ENCODE measurements at regions not wholly inside any gene's neighbourhood (a gene's known extent, or its start where the extent isn't known, plus 50 kb on each side); places are given as distances from the start of the nearest gene placed in this dataset.
"Not testable (repeated sequence)": the region's sequence is repeated elsewhere in the genome, so short reads cannot be mapped to it uniquely, and the experiment has no call there.

DNA sequence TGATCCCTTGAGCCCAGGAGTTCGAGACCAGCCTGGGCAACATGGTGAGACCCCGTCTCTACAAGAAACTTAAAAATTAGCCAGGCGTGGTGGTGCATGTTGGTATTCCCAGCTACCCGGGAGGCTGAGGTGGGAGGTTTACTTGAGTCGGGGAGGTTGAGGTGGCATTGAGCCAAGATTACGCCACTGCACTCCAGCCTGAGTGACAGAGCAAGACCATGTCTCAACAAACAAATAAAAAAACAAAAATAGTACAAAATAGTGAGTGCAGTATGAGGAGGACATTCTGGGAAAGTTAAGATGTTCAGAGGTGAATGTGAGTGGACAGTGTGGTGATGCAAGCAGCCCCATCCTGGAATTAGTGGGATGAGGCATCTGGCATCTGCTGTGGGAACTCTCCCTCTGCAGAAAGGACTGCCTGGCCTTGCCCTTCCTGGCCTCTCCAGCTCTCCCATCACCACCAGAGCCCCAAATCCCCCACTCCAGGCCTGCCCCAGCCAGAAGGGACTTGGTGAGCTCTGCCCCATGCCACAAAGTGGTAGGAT lies 96.6 kb upstream of the PARD3 start:
- no peak for DNase-seq (ENCODE audit: low read depth, low spot score)
- H3K27ac ChIP-seq = no peak overlapping the region

GRCh38 chr10:34908481-34908880 lies 93.4 kb upstream of the PARD3 start:
- no peak for DNase-seq (ENCODE audit: low read depth, low spot score)
- H3K27ac ChIP-seq = no peak overlapping the region

GRCh38 chr10:34907743-34908430 lies 92.8 kb upstream of the PARD3 start:
- DNase-seq (ENCODE audit: low read depth, low spot score) = no peak
- H3K27ac ChIP-seq = no peak overlapping the region

DNA sequence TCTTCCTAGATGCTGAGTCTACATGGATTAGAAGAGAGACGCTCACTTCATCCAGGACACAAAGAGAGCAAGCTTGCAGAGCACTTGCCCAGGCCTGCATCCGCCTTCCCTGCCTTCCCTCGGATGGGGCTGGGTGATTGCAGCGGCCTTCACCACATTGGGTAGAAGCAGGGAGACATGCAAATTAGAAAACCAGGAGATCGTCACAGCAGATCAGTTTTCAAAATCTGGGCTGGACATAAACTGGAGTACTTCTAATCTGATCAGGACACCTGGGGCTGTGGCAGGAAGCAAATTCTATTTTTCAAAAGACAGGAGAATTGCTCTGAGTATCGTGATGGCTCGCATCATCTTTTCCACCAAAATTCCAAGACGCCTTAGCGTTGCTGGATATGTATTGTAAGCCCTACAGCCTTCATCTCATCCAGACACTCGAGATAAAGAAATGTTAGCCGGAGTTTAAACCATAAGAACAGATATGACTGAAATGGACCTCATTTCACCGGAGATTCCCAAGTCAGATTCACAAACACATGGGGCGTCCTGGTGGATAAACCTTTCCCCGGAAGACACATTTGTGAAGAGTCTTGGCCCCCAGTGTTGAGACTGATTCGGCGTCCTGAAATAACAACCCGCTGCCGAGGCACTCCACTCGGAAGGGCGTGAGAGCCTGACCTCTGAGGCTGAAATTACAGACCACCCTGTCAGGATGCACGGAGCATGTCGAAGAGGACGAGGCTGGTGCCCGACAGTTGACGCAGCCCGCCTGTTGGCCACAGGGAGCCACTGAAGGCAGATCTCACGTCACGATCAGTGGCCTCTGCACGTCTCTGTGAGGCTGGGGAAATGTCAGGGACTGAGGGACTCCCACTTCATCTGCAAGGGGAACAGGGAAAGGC lies 91.2 kb upstream of the PARD3 start:
- peak overlapping the region; percentile 64 for H3K27ac ChIP-seq
- DNase-seq (ENCODE audit: low read depth, low spot score) = peak; percentile 75

DNA sequence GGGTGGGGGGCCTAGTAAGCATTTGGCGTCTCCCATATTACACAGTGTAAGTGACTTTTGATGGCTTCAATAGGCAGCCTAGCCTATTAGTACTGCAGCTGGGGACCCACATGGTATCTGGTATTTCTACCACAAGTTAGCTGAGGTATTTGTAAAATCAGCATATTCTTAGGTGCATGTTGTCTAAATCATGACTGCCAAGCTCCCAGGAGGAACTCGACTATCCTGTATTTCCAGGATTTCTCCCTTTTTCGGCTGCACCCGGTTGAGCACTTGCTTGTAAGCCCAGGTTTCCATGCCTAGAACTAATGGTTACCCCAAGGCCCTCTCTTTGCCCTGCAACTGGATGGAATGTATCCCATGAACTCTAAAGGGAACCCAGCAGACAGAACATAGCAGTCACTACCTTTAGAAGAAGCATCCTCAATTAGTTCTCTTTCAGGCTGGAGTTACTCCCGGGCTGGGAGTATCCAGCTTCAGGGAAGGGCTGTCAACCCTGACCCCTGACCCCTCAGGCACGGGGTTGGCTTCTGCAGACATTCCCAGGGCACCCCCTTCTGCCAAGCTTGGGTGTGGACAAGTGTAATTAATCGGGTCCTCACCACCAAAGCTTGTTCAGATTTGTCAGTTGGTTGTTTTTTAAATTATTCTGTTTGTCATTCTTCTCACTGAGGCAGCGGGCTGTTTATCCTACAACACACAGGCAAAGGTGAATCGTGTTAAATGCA lies 90.3 kb upstream of the PARD3 start:
- DNase-seq (ENCODE audit: low read depth, low spot score) = no peak
- H3K27ac ChIP-seq = peak overlapping the region; percentile 64

GRCh38 chr10:34904191-34904590 lies 89.1 kb upstream of the PARD3 start:
- no peak for DNase-seq (ENCODE audit: low read depth, low spot score)
- no peak overlapping the region for H3K27ac ChIP-seq

- H3K27ac ChIP-seq = no peak overlapping the region
- DNase-seq (ENCODE audit: low read depth, low spot score) = no peak
These were observed 84.1 kb upstream of the PARD3 start for GRCh38 chr10:34899161-34899560.

- H3K27ac ChIP-seq = no peak overlapping the region
- no peak for DNase-seq (ENCODE audit: low read depth, low spot score)
These were observed 80.9 kb upstream of the PARD3 start for GRCh38 chr10:34895977-34896376.

GRCh38 chr10:34895046-34895445 lies 80.0 kb upstream of the PARD3 start:
- H3K27ac ChIP-seq; DNase-seq (ENCODE audit: low read depth, low spot score): not testable (repeated sequence)

DNA sequence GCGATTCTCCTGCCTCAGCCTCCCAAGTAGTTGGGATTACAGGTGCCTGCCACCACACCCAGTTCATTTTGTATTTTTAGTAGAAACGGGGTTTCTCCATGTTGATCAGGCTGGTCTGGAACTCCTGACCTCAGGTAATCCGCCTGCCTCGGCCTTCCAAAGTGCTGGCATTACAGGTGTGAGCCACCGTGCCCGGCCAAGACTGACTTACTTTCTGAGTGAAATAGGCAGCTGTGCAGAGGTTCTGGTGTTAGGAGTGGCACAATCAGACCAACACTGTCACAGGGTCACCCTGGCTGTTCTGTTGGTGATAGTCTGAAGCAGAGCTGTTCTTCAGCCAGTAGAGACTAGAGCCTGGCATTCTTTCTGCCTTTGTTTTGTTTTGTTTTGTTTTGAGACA lies 77.4 kb upstream of the PARD3 start:
- DNase-seq (ENCODE audit: low read depth, low spot score); H3K27ac ChIP-seq: not testable (repeated sequence)

DNA sequence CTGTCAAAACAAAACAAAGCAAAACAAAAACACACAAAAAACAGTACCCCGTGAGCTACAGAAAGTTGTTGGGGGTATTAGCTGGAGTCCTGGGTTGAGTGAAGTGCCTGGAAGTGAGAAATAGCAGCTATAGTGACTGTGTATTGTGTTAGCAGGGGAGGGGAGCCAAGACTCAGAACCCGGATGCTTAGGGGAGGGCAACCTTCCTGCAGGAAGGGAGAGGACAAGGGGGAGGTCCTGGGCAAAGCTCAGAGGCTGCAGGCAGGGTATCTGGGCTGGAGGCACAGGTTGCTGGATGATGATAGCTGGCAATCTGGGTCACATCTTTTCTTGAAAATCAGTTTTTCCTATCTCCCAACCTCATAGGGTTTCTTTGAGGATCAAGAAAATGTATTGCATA lies 75.8 kb upstream of the PARD3 start:
- DNase-seq (ENCODE audit: low read depth, low spot score) = no peak
- no peak overlapping the region for H3K27ac ChIP-seq

GRCh38 chr10:34889004-34889869 lies 74.1 kb upstream of the PARD3 start:
- no peak overlapping the region for H3K27ac ChIP-seq
- no peak for DNase-seq (ENCODE audit: low read depth, low spot score)

DNA sequence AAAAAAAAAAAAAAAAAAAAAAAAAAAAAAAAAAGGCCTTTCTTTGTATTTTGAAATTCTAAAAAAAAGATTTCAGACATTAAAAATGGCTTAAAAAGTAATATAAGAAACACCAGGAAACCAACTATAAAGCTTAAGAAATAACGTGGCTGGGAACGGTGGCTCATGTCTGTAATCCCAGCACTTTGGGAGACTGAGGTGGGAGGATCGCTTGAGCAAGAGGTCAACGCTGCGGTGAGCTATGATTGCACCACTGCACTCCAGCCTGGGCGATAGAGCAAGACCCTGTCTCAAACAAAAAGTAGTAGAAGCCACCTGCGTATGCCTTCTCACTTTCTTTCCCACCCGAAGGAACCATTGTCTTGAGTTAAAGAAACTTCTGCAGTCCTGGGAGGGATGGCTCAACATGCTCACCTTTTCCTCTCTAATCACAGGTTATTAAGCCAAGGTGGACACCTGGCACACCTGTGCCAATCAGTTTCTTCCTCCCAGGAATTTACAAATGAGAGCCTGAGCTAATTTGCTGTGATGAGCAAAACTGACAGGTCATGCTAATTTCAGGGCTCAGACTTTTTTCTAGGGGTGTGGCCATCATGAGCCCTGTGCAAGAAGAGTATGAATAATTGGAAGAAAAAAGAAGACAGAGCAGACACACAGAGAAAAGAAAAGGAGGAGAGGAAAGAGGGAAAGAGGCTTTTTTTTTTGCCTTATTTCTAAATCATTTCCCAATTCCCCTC lies 72.0 kb upstream of the PARD3 start:
- H3K27ac ChIP-seq = no peak overlapping the region
- DNase-seq (ENCODE audit: low read depth, low spot score) = no peak

DNA sequence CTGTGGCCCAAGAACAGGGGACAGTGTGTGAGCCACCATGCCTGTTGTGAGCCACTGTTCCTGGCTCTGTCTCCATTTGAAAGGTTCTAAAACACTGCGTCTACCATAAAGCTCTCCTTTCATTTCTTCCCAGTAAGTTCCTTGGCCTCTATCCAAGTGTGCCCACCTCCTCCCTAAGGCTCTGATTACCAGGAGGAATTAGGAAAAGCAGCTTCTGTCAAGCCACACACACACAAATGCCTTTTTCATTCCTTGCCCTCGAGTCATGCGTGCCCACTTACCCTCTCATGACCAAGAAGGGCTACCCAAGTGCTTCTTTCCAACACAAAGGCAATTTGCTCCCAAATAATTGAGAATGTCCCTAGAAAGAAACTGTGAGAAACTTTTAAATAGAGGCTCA lies 70.8 kb upstream of the PARD3 start:
- H3K27ac ChIP-seq = no peak overlapping the region
- DNase-seq (ENCODE audit: low read depth, low spot score) = no peak

DNA sequence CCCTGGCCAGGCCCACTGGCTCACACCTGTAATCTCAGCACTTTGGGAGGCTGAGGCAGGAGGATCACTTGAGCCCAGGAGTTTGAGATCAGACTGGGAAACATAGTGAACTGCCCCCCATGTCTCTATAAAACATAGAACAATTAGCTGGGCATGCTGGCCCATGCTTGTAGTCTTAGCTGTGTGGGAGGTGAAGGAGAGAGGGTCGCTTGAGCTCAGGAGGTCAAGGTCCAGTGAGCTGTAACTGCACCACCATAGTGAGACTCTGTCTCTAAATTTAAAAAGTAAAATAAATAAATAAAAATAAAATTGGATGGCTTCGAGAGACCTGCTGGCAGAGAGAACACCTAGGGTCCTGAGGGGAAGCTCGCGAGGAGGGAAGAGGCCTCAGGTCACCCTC lies 69.9 kb upstream of the PARD3 start:
- peak overlapping the region; percentile 29 for H3K27ac ChIP-seq
- DNase-seq (ENCODE audit: low read depth, low spot score) = no peak

- peak; percentile 52 for DNase-seq (ENCODE audit: low read depth, low spot score)
- peak overlapping the region; percentile 29 for H3K27ac ChIP-seq
These were observed 69.3 kb upstream of the PARD3 start for GRCh38 chr10:34884272-34884952.

GRCh38 chr10:34880817-34881216 lies 65.7 kb upstream of the PARD3 start:
- DNase-seq (ENCODE audit: low read depth, low spot score) = no peak
- H3K27ac ChIP-seq = no peak overlapping the region

DNA sequence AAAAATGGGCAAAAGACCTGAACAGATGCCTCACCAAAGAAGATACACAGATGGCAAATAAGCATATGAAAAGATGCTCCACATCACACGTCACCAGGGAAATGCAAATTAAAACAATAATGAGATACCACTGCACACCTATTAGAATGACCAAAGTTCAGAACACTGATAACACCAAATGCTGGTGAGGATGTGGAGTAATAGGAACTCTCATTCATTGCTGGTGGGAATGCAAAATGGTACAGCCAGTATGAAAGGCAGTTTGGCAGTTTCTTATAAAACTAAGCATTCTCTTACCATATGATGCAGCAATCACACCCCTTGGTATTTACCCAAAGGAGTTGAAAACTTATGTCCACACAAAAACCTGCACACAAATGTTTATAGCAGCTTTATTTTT lies 63.6 kb upstream of the PARD3 start:
- not testable (repeated sequence) for H3K27ac ChIP-seq; DNase-seq (ENCODE audit: low read depth, low spot score)

DNA sequence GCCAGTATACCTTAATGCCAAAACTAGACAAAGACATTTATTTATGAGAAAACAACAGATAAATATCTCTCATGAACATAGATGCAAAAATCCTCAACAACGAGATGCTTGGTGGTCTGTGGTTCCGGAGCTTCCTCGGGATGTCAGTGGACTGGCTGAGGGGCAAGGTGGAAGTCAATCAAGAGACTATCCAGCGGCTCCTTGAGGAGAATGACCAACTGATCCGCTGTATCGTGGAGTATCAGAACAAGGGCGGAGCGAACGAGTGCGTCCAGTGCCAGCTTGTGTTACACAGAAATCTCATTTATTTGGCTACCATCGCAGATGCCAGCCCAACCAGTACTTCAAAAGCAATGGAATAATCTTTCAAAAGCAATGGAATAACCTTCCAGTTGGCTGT lies 60.0 kb upstream of the PARD3 start:
- no peak for DNase-seq (ENCODE audit: low read depth, low spot score)
- H3K27ac ChIP-seq = no peak overlapping the region

Measured in epithelial cell of prostate (primary cell).